CD14-positive monocyte (primary cell): ENCODE measurements at regions not wholly inside any gene's neighbourhood (a gene's known extent, or its start where the extent isn't known, plus 50 kb on each side); places are given as distances from the start of the nearest gene placed in this dataset.
A peak's percentile ranks its signal among the peaks of the same experiment; 100 is the strongest.

Source experiments
- DNase-seq, 3 donors: peaks; one replicate each; pipeline ENCODE4 v3.0.0-alpha.2; 2011 to 2022
- H2AFZ ChIP-seq: 2 replicates; pipeline ENCODE4 v1.6.0; 2012; ENCODE audit warnings: mild to moderate bottlenecking, low read depth, low read length, inconsistent platforms; ENCODE audit not compliant: insufficient read depth, poor library complexity, severe bottlenecking
- H3K27ac ChIP-seq, 2 donors: 1 replicate in 1 of 2; 2 replicates in 1 of 2; pipeline ENCODE4 v1.5.1; 2012 to 2013; ENCODE audit warnings: low read length in 2 of 2, control low read depth in 1 of 2, inconsistent platforms in 1 of 2, low read depth in 1 of 2, mild to moderate bottlenecking in 1 of 2
- H3K27me3 ChIP-seq, 2 donors: one replicate each; pipeline versions ENCODE4 v1.6.0 to v1.6.1; 2011 to 2013; ENCODE audit warnings: low read length in 2 of 2; ENCODE audit not compliant: control insufficient read depth in 2 of 2, insufficient read depth in 2 of 2
- H3K36me3 ChIP-seq, 2 donors: replicated peaks in 1 of 2; 1 replicate in 1 of 2; 2 replicates in 1 of 2; pipeline versions ENCODE4 v1.5.1 to v1.6.1; 2012 to 2013; ENCODE audit warnings: low read length in 2 of 2, control low read depth in 1 of 2, inconsistent platforms in 1 of 2, mild to moderate bottlenecking in 1 of 2; ENCODE audit not compliant: insufficient read depth in 2 of 2, control insufficient read depth in 1 of 2
- H3K4me1 ChIP-seq, 2 donors: 1 replicate in 1 of 2; 2 replicates in 1 of 2; pipeline versions ENCODE4 v1.5.1 to v1.6.1; 2012 to 2013; ENCODE audit warnings: low read length in 2 of 2, control low read depth in 1 of 2, inconsistent platforms in 1 of 2, mild to moderate bottlenecking in 1 of 2, moderate library complexity in 1 of 2; ENCODE audit not compliant: insufficient read depth in 2 of 2, control insufficient read depth in 1 of 2
- H3K4me2 ChIP-seq: replicated peaks from 2 replicates; pipeline ENCODE3; 2012; ENCODE audit warnings: low read length, moderate library complexity, mild to moderate bottlenecking; ENCODE audit not compliant: poor library complexity, severe bottlenecking; ENCODE audit errors: extremely low read depth
- H3K4me3 ChIP-seq, 3 experiments: fragments of 200-600 bp in 1 of 3; sonication (generic) in 1 of 3; replicated peaks in 1 of 3; 1 replicate in 2 of 3; 2 replicates in 1 of 3; pipeline ENCODE4 v1.5.1; 2011 to 2013; ENCODE audit warnings: low read length in 3 of 3, mild to moderate bottlenecking in 3 of 3, control low read depth in 2 of 3, low read depth in 2 of 3, inconsistent platforms in 1 of 3, moderate library complexity in 1 of 3
- H3K79me2 ChIP-seq: 2 replicates; pipeline ENCODE4 v1.6.0; 2012; ENCODE audit warnings: mild to moderate bottlenecking, control low read depth, inconsistent platforms, low read length, moderate library complexity; ENCODE audit not compliant: insufficient read depth
- H3K9ac ChIP-seq: 2 replicates; pipeline ENCODE4 v1.6.0; 2017; ENCODE audit warnings: low read length, mild to moderate bottlenecking; ENCODE audit not compliant: insufficient read depth, poor library complexity, severe bottlenecking
- H3K9me3 ChIP-seq, 2 donors: replicated peaks in 1 of 2; 1 replicate in 1 of 2; 2 replicates in 1 of 2; pipeline versions ENCODE4 v1.5.1 to v1.6.1; 2012 to 2013; ENCODE audit warnings: low read length in 2 of 2, control low read depth in 1 of 2; ENCODE audit not compliant: control insufficient read depth in 1 of 2, insufficient read depth in 1 of 2
- H4K20me1 ChIP-seq: 2 replicates; pipeline ENCODE4 v1.6.0; 2012; ENCODE audit warnings: mild to moderate bottlenecking, low read length, control low read depth, moderate library complexity; ENCODE audit not compliant: insufficient read depth
- H3K27ac Mint-ChIP-seq, 7 donors: one replicate each; pipeline ENCODE4 v1.8.0; 2020; ENCODE audit warnings: mild to moderate bottlenecking in 7 of 7, mixed read lengths in 7 of 7, moderate library complexity in 6 of 7, inconsistent platforms in 2 of 7
- H3K27me3 Mint-ChIP-seq, 3 donors: one replicate each; pipeline ENCODE4 v1.8.0; 2021 to 2022; ENCODE audit warnings: low read depth in 3 of 3, mild to moderate bottlenecking in 3 of 3, mixed read lengths in 3 of 3, moderate library complexity in 3 of 3, inconsistent platforms in 1 of 3
- H3K36me3 Mint-ChIP-seq, 2 donors: one replicate each; pipeline ENCODE4 v1.8.0; 2020; ENCODE audit warnings: mixed read lengths in 2 of 2, inconsistent platforms in 1 of 2, mild to moderate bottlenecking in 1 of 2
- H3K4me1 Mint-ChIP-seq: one replicate; pipeline ENCODE4 v1.8.0; 2020; ENCODE audit warnings: mild to moderate bottlenecking, mixed read lengths
- H3K4me3 Mint-ChIP-seq, 2 donors: one replicate each; pipeline ENCODE4 v1.8.0; 2020; ENCODE audit warnings: mild to moderate bottlenecking in 2 of 2, mixed read lengths in 2 of 2, moderate library complexity in 1 of 2
- H3K9me3 Mint-ChIP-seq, 7 donors: one replicate each; pipeline ENCODE4 v1.8.0; 2020 to 2022; ENCODE audit warnings: mixed read lengths in 7 of 7, mild to moderate bottlenecking in 6 of 7, moderate library complexity in 6 of 7, inconsistent platforms in 2 of 7
- CTCF ChIP-seq: fragments of 200-600 bp; IDR thresholded peaks from one replicate; pipeline ENCODE4 v1.8.0; 2022; ENCODE audit warnings: antibody characterized with exemption, mild to moderate bottlenecking
- WGBS: methylation state at CpG from one replicate; pipeline ENCODE4 v1.1.5; 2013; ENCODE audit warnings: missing lambda C conversion rate; ENCODE audit not compliant: insufficient coverage; 5-methylcytosine and 5-hydroxymethylcytosine counted together
- intact Hi-C, 2 donors: fragments of 100-400 bp; cut with micrococcal nuclease; formaldehyde crosslinking; loops; one replicate each; pipeline versions ENCODE4 v1.15.0 to v1.15.1; 2023

GRCh38 chr6:14807971-14808370, 437.9 kb upstream of the JARID2 start:
- Mint-ChIP-seq H3K27me3 (peaks cover 0 to 4% (median 2%) of the 10 kb centered on the region in 3 donors), H3K9me3 (peaks cover 8 to 13% (median 10%) of the 10 kb centered on the region in 7 donors), H3K4me1 (peaks cover 16% of the 10 kb centered on the region), H3K27ac (peak overlapping the region in 1 of 7 donors; percentile 3), H3K36me3 (peaks cover 5 to 8% of the 10 kb centered on the region in 2 donors), H3K4me3 (no peak overlapping the region)
- WGBS, result 97% methylated on average over 6 of the region's 7 CpGs
- Histone ChIP-seq H3K27me3 (no peaks in the 10 kb centered on the region), H3K4me3 (no peak overlapping the region), H3K79me2 (no peaks in the 10 kb centered on the region), H4K20me1 (no peaks in the 10 kb centered on the region), H3K27ac (no peak overlapping the region), H3K9ac (no peak overlapping the region), H2AFZ (no peak overlapping the region), H3K9me3 (peaks cover 9 to 11% of the 10 kb centered on the region in 2 donors), H3K4me1 (peaks cover 14% of the 10 kb centered on the region in 2 donors), H3K4me2 (no peak overlapping the region), H3K36me3 (no peaks in the 10 kb centered on the region)
- TF ChIP-seq CTCF, result no peak
- DNase-seq, result no peak
- intact Hi-C loops, result no loop called here

- no peak overlapping the region for H3K27ac Mint-ChIP-seq
- no peak for TF ChIP-seq CTCF
- H3K9me3 Mint-ChIP-seq, result peaks cover 8 to 13% (median 11%) of the 10 kb centered on the region in 7 donors
- H3K4me3 Mint-ChIP-seq, result no peak overlapping the region
- no peak for DNase-seq
- Histone ChIP-seq H3K4me3 (no peak overlapping the region), H3K79me2 (no peaks in the 10 kb centered on the region), H3K4me1 (peaks cover 0 to under 1% of the 10 kb centered on the region in 2 donors), H3K27ac (no peak overlapping the region), H4K20me1 (no peaks in the 10 kb centered on the region), H3K9ac (no peak overlapping the region), H3K36me3 (no peaks in the 10 kb centered on the region), H3K4me2 (no peak overlapping the region), H2AFZ (no peak overlapping the region), H3K27me3 (no peaks in the 10 kb centered on the region), H3K9me3 (peaks cover 9 to 11% of the 10 kb centered on the region in 2 donors)
- H3K36me3 Mint-ChIP-seq, result peaks cover 5 to 8% of the 10 kb centered on the region in 2 donors
- peaks cover 11% of the 10 kb centered on the region for H3K4me1 Mint-ChIP-seq
- peaks cover 0 to 4% (median 2%) of the 10 kb centered on the region in 3 donors for H3K27me3 Mint-ChIP-seq
- 90% methylated on average over 4 of the region's 6 CpGs for WGBS
- intact Hi-C loops, result no loop called here
Measured at GRCh38 chr6:14810021-14810420, 435.8 kb upstream of the JARID2 start.
